ACC112 (cell line): ENCODE measurements at regions not wholly inside any gene's neighbourhood (a gene's known extent, or its start where the extent isn't known, plus 50 kb on each side); places are given as distances from the start of the nearest gene placed in this dataset.

ENCODE experiments used
- H2AFZ ChIP-seq: fragments of 200-600 bp; sonication (generic); one replicate; pipeline ENCODE4 v1.6.0; 2017; ENCODE audit warnings: antibody characterized with exemption, low read length; ENCODE audit not compliant: unreplicated experiment
- H3K27ac ChIP-seq: fragments of 200-600 bp; sonication (generic); 2 replicates; pipeline ENCODE4 v1.5.1; 2014; ENCODE audit warnings: low read depth, mild to moderate bottlenecking, antibody characterized with exemption, low read length, moderate library complexity
- H3K27me3 ChIP-seq: fragments of 200-600 bp; sonication (generic); 2 replicates; pipeline ENCODE4 v1.6.1; 2014; ENCODE audit warnings: mild to moderate bottlenecking, antibody characterized with exemption, low read length, moderate library complexity, mixed read lengths; ENCODE audit not compliant: insufficient read depth
- H3K36me3 ChIP-seq: fragments of 200-600 bp; sonication (generic); 2 replicates; pipeline ENCODE4 v1.6.1; 2016; ENCODE audit warnings: mild to moderate bottlenecking, antibody characterized with exemption, low read length, moderate library complexity, mixed read lengths; ENCODE audit not compliant: insufficient read depth
- H3K4me1 ChIP-seq: fragments of 200-600 bp; sonication (generic); one replicate; pipeline ENCODE4 v1.6.1; 2016; ENCODE audit warnings: low read length, mixed read lengths; ENCODE audit not compliant: insufficient read depth, unreplicated experiment, control insufficient read depth
- H3K4me3 ChIP-seq: fragments of 200-600 bp; sonication (generic); 2 replicates; pipeline ENCODE4 v1.5.1; 2014; ENCODE audit warnings: mild to moderate bottlenecking, low read depth, low read length
- H3K79me2 ChIP-seq: fragments of 200-600 bp; sonication (generic); one replicate; pipeline ENCODE4 v1.6.0; 2016; ENCODE audit warnings: low read length; ENCODE audit not compliant: control insufficient read depth, unreplicated experiment, insufficient read depth

- Histone ChIP-seq H2AFZ (no peak overlapping the region), H3K4me1 (no peaks in the 10 kb centered on the region), H3K36me3 (no peaks in the 10 kb centered on the region), H3K27ac (no peak overlapping the region), H3K4me3 (no peak overlapping the region), H3K79me2 (no peaks in the 10 kb centered on the region), H3K27me3 (peaks cover 14% of the 10 kb centered on the region; the same call in 1 of the 2 replicates)
Observed at GRCh38 chr20:57872816-57873409, 163.1 kb upstream of the PMEPA1 start.

- no peak overlapping the region for H2AFZ ChIP-seq
- no peaks in the 10 kb centered on the region for H3K36me3 ChIP-seq
- H3K79me2 ChIP-seq = no peaks in the 10 kb centered on the region
- no peak overlapping the region for H3K4me3 ChIP-seq
- H3K27me3 ChIP-seq = peaks cover 13% of the 10 kb centered on the region
- no peak overlapping the region for H3K27ac ChIP-seq
- no peaks in the 10 kb centered on the region for H3K4me1 ChIP-seq
Observed at GRCh38 chr20:57871237-57871632, 161.4 kb upstream of the PMEPA1 start.

GRCh38 chr20:57870597-57871236 lies 160.9 kb upstream of the PMEPA1 start:
- Histone ChIP-seq H3K79me2 (no peaks in the 10 kb centered on the region), H3K4me3 (no peak overlapping the region), H3K27ac (no peak overlapping the region), H3K27me3 (peaks cover 15% of the 10 kb centered on the region), H2AFZ (no peak overlapping the region), H3K36me3 (no peaks in the 10 kb centered on the region), H3K4me1 (no peaks in the 10 kb centered on the region)

- H3K27ac ChIP-seq = no peak overlapping the region
Observed at GRCh38 chr20:57869951-57870315, 160.1 kb upstream of the PMEPA1 start.

GRCh38 chr20:57869291-57869950 lies 159.6 kb upstream of the PMEPA1 start:
- H2AFZ ChIP-seq = no peak overlapping the region
- H3K4me1 ChIP-seq = no peaks in the 10 kb centered on the region
- H3K36me3 ChIP-seq = no peaks in the 10 kb centered on the region
- H3K4me3 ChIP-seq = no peak overlapping the region
- H3K27me3 ChIP-seq = peaks cover 21% of the 10 kb centered on the region
- H3K79me2 ChIP-seq = no peaks in the 10 kb centered on the region
- H3K27ac ChIP-seq = no peak overlapping the region

More at GRCh38 chr20:57869951-57870315, 160.1 kb upstream of the PMEPA1 start:
- no peaks in the 10 kb centered on the region for H3K4me1 ChIP-seq
- H3K79me2 ChIP-seq = no peaks in the 10 kb centered on the region
- no peaks in the 10 kb centered on the region for H3K36me3 ChIP-seq
- peaks cover 21% of the 10 kb centered on the region for H3K27me3 ChIP-seq
- H2AFZ ChIP-seq = no peak overlapping the region
- no peak overlapping the region for H3K4me3 ChIP-seq

GRCh38 chr20:57868310-57868709 lies 158.5 kb upstream of the PMEPA1 start:
- Histone ChIP-seq H3K27me3 (peaks cover 29% of the 10 kb centered on the region), H3K4me3 (no peak overlapping the region), H3K79me2 (no peaks in the 10 kb centered on the region), H3K36me3 (no peaks in the 10 kb centered on the region), H3K27ac (no peak overlapping the region), H3K4me1 (no peaks in the 10 kb centered on the region), H2AFZ (no peak overlapping the region)

- Histone ChIP-seq H3K27ac (no peak overlapping the region), H3K4me3 (no peak overlapping the region), H2AFZ (no peak overlapping the region), H3K27me3 (peaks cover 30% of the 10 kb centered on the region), H3K79me2 (no peaks in the 10 kb centered on the region), H3K36me3 (no peaks in the 10 kb centered on the region), H3K4me1 (no peaks in the 10 kb centered on the region)
Observed at GRCh38 chr20:57867807-57868206, 158.0 kb upstream of the PMEPA1 start.

- Histone ChIP-seq H3K4me1 (no peaks in the 10 kb centered on the region), H3K36me3 (no peaks in the 10 kb centered on the region), H3K4me3 (no peak overlapping the region), H3K27me3 (peaks cover 30% of the 10 kb centered on the region), H3K27ac (no peak overlapping the region), H3K79me2 (no peaks in the 10 kb centered on the region), H2AFZ (no peak overlapping the region)
Observed at GRCh38 chr20:57867181-57867803, 157.5 kb upstream of the PMEPA1 start.

GRCh38 chr20:57866250-57867106 lies 156.7 kb upstream of the PMEPA1 start:
- H3K79me2 ChIP-seq = no peaks in the 10 kb centered on the region
- no peak overlapping the region for H3K27ac ChIP-seq
- H3K36me3 ChIP-seq = no peaks in the 10 kb centered on the region
- no peak overlapping the region for H2AFZ ChIP-seq
- H3K27me3 ChIP-seq = peaks cover 30% of the 10 kb centered on the region
- no peak overlapping the region for H3K4me3 ChIP-seq
- H3K4me1 ChIP-seq = no peaks in the 10 kb centered on the region

GRCh38 chr20:57865266-57865665 lies 155.5 kb upstream of the PMEPA1 start:
- no peak overlapping the region for H2AFZ ChIP-seq
- no peaks in the 10 kb centered on the region for H3K36me3 ChIP-seq
- no peak overlapping the region for H3K4me3 ChIP-seq
- H3K79me2 ChIP-seq = no peaks in the 10 kb centered on the region
- H3K27ac ChIP-seq = no peak overlapping the region
- no peaks in the 10 kb centered on the region for H3K4me1 ChIP-seq
- H3K27me3 ChIP-seq = peaks cover 33% of the 10 kb centered on the region
